ENCODE measurements at regions not wholly inside any gene's neighbourhood (a gene's known extent, or its start where the extent isn't known, plus 50 kb on each side); places are given as distances from the start of the nearest gene placed in this dataset.

DNA sequence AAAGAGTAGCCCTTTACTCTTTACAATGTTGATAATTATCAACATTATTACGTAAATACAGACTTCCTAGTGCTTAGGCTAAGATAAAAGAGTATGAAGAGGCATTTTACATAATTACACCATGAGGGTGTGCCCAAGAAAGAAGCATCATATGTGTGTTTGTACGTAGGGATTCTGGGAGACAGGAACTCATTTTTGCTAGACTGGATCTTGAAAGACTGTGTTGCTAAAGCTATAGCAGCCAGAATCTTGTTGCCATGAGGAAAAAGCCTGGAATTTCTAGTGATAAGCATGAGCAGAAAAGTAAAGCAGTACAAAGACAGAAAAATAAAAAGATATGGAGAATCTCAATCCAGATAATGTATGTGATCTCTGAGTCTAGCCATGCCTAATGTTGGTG is 72.1 kb downstream of the JRKL start:
- Histone ChIP-seq H3K9me3 (ENCODE audit: control insufficient read depth, insufficient read depth, low read length) (no peaks in the 10 kb centered on the region), H3K4me2 (ENCODE audit: low read length) (no peak overlapping the region), H3F3A (ENCODE audit: control insufficient read depth, insufficient read depth) (no peaks in the 10 kb centered on the region), H3K4me1 (ENCODE audit: control insufficient read depth, low read length) (no peaks in the 10 kb centered on the region), H4K20me1 (ENCODE audit: control insufficient read depth, insufficient read depth, low read depth, low read length) (no peaks in the 10 kb centered on the region), H3K27ac (ENCODE audit: low read depth, low read length) (no peak overlapping the region), H3K27me3 (ENCODE audit: control insufficient read depth, low read length) (no peaks in the 10 kb centered on the region), H3K36me3 (ENCODE audit: control insufficient read depth, low read length) (no peaks in the 10 kb centered on the region), H3K9me2 (replicated peaks; ENCODE audit: control insufficient read depth, low read length) (no peaks in the 10 kb centered on the region), H3K79me2 (ENCODE audit: control insufficient read depth, low read length) (no peaks in the 10 kb centered on the region), H3K4me3 (ENCODE audit: low read length) (no peak overlapping the region)
- no peak for TF ChIP-seq EZH2phosphoT487 (IDR thresholded peaks at IDR 0.05; ENCODE audit: borderline replicate concordance, low read length)
- TF ChIP-seq, protein P1, sequence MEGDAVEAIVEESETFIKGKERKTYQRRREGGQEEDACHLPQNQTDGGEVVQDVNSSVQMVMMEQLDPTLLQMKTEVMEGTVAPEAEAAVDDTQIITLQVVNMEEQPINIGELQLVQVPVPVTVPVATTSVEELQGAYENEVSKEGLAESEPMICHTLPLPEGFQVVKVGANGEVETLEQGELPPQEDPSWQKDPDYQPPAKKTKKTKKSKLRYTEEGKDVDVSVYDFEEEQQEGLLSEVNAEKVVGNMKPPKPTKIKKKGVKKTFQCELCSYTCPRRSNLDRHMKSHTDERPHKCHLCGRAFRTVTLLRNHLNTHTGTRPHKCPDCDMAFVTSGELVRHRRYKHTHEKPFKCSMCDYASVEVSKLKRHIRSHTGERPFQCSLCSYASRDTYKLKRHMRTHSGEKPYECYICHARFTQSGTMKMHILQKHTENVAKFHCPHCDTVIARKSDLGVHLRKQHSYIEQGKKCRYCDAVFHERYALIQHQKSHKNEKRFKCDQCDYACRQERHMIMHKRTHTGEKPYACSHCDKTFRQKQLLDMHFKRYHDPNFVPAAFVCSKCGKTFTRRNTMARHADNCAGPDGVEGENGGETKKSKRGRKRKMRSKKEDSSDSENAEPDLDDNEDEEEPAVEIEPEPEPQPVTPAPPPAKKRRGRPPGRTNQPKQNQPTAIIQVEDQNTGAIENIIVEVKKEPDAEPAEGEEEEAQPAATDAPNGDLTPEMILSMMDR (IDR thresholded peaks at IDR 0.05; ENCODE audit: low read depth, low read length, poor library complexity, severe bottlenecking), result no peak

DNA sequence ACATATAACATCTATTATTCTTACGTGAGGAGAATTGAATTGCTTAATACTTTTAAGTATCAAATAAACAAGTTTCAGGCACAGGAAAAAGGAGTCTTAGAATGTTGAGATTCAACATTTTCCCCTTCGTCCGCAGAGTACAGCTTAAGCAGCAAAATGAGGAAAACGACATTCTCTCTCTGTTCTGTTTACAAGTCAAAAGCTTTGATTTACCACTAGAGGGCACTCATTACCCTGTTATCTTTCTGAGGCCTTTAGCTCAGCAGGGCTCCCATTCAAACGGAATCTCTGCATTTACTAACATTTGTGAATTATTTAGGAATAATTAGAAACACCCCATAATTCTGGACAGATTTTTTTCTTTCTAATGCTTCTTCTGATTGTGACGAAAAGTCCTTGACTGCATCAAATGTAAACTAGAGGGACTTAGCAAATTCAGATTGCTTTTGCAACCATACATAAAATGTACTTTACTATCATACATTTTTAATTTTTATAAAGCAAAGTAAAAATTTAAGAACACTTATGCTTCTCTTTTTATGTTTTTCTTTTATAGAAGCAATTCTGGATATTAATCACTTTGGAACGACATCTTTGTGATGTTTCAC is 75.0 kb downstream of the JRKL start:
- Histone ChIP-seq H3K4me3 (ENCODE audit: low read length) (no peak overlapping the region), H3K9me3 (ENCODE audit: control insufficient read depth, insufficient read depth, low read length) (no peaks in the 10 kb centered on the region), H4K20me1 (ENCODE audit: control insufficient read depth, insufficient read depth, low read depth, low read length) (no peaks in the 10 kb centered on the region), H3K27me3 (ENCODE audit: control insufficient read depth, low read length) (no peaks in the 10 kb centered on the region), H3K79me2 (ENCODE audit: control insufficient read depth, low read length) (no peaks in the 10 kb centered on the region), H3F3A (ENCODE audit: control insufficient read depth, insufficient read depth) (no peaks in the 10 kb centered on the region), H3K4me1 (ENCODE audit: control insufficient read depth, low read length) (no peaks in the 10 kb centered on the region), H3K9me2 (replicated peaks; ENCODE audit: control insufficient read depth, low read length) (no peaks in the 10 kb centered on the region), H3K4me2 (ENCODE audit: low read length) (no peak overlapping the region), H3K27ac (ENCODE audit: low read depth, low read length) (no peak overlapping the region), H3K36me3 (ENCODE audit: control insufficient read depth, low read length) (no peaks in the 10 kb centered on the region)
- TF ChIP-seq EZH2phosphoT487 (IDR thresholded peaks at IDR 0.05; ENCODE audit: borderline replicate concordance, low read length), result no peak
- TF ChIP-seq, protein P1 (IDR thresholded peaks at IDR 0.05; ENCODE audit: low read depth, low read length, poor library complexity, severe bottlenecking), result peak; percentile 61

DNA sequence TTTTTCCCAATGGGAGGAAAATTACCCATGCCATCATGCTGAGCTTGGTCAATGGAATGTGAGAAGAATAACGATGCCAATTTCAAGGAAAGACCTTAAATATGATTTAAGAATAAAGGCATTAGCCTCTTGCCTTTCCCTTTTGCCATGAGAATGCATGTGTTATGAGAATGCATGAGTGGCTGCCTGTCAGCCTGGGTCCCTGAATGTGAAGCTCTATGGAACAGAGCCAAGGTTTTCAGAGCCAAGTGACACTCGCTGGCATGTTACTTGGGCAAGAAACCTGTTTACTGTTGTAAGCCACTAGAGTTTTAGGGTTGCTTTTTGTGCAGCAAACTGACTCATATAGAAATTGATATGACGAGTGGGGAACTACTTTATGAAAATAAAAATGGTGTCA is 75.7 kb downstream of the JRKL start:
- H3K9me2 ChIP-seq (replicated peaks; ENCODE audit: control insufficient read depth, low read length), result no peaks in the 10 kb centered on the region
- no peaks in the 10 kb centered on the region for H3K9me3 ChIP-seq (ENCODE audit: control insufficient read depth, insufficient read depth, low read length)
- H3K27ac ChIP-seq (ENCODE audit: low read depth, low read length), result no peak overlapping the region
- H4K20me1 ChIP-seq (ENCODE audit: control insufficient read depth, insufficient read depth, low read depth, low read length), result no peaks in the 10 kb centered on the region
- no peaks in the 10 kb centered on the region for H3K79me2 ChIP-seq (ENCODE audit: control insufficient read depth, low read length)
- no peaks in the 10 kb centered on the region for H3K36me3 ChIP-seq (ENCODE audit: control insufficient read depth, low read length)
- no peaks in the 10 kb centered on the region for H3K27me3 ChIP-seq (ENCODE audit: control insufficient read depth, low read length)
- H3K4me2 ChIP-seq (ENCODE audit: low read length), result no peak overlapping the region
- no peaks in the 10 kb centered on the region for H3K4me1 ChIP-seq (ENCODE audit: control insufficient read depth, low read length)
- H3K4me3 ChIP-seq (ENCODE audit: low read length), result no peak overlapping the region
- TF ChIP-seq, protein P1 (IDR thresholded peaks at IDR 0.05; ENCODE audit: low read depth, low read length, poor library complexity, severe bottlenecking), result no peak
- no peak for TF ChIP-seq EZH2phosphoT487 (IDR thresholded peaks at IDR 0.05; ENCODE audit: borderline replicate concordance, low read length)
- no peaks in the 10 kb centered on the region for H3F3A ChIP-seq (ENCODE audit: control insufficient read depth, insufficient read depth)
